Duodenal mucosa (tissue), 2 donors: ENCODE measurements at regions not wholly inside any gene's neighbourhood (a gene's known extent, or its start where the extent isn't known, plus 50 kb on each side); places are given as distances from the start of the nearest gene placed in this dataset.

Source experiments
- H3K27ac ChIP-seq: one replicate; pipeline ENCODE4 v1.7.0; 2013; ENCODE audit warnings: low read depth, low read length
- H3K27me3 ChIP-seq, 2 donors: one replicate each; pipeline ENCODE4 v1.7.0; 2013; ENCODE audit warnings: low read length in 2 of 2, control low read depth in 1 of 2; ENCODE audit not compliant: insufficient read depth in 2 of 2, control insufficient read depth in 1 of 2
- H3K36me3 ChIP-seq, 2 donors: one replicate each; pipeline ENCODE4 v1.7.0; 2013; ENCODE audit warnings: low read length in 2 of 2, control low read depth in 1 of 2; ENCODE audit not compliant: insufficient read depth in 2 of 2, control insufficient read depth in 1 of 2
- H3K4me1 ChIP-seq, 2 donors: one replicate each; pipeline ENCODE4 v1.7.0; 2013; ENCODE audit warnings: low read length in 2 of 2, control low read depth in 1 of 2; ENCODE audit not compliant: insufficient read depth in 2 of 2, control insufficient read depth in 1 of 2
- H3K4me3 ChIP-seq, 2 donors: one replicate each; pipeline ENCODE4 v1.7.0; 2013; ENCODE audit warnings: low read length in 2 of 2, low read depth in 1 of 2
- H3K9ac ChIP-seq, 2 donors: one replicate each; pipeline ENCODE4 v1.7.0; 2013; ENCODE audit warnings: low read length in 2 of 2, low read depth in 1 of 2
- H3K9me3 ChIP-seq, 2 donors: one replicate each; pipeline ENCODE4 v1.7.0; 2013; ENCODE audit warnings: low read length in 2 of 2, control low read depth in 1 of 2; ENCODE audit not compliant: control insufficient read depth in 1 of 2

GRCh38 chr6:151722342-151722741, 85.1 kb upstream of the ESR1 start:
- H3K27ac ChIP-seq, result no peak overlapping the region
- no peaks in the 10 kb centered on the region for H3K36me3 ChIP-seq
- no peaks in the 10 kb centered on the region for H3K4me1 ChIP-seq
- no peak overlapping the region for H3K4me3 ChIP-seq
- no peaks in the 10 kb centered on the region for H3K9me3 ChIP-seq
- no peak overlapping the region for H3K9ac ChIP-seq
- H3K27me3 ChIP-seq, result no peaks in the 10 kb centered on the region

GRCh38 chr6:151723152-151723551, 84.3 kb upstream of the ESR1 start:
- no peaks in the 10 kb centered on the region for H3K27me3 ChIP-seq

GRCh38 chr6:151729829-151730495, 77.5 kb upstream of the ESR1 start:
- Histone ChIP-seq H3K9me3 (no peaks in the 10 kb centered on the region), H3K27me3 (no peaks in the 10 kb centered on the region), H3K9ac (no peak overlapping the region), H3K4me3 (no peak overlapping the region), H3K4me1 (no peaks in the 10 kb centered on the region), H3K36me3 (no peaks in the 10 kb centered on the region), H3K27ac (no peak overlapping the region)

More at GRCh38 chr6:151723152-151723551, 84.3 kb upstream of the ESR1 start:
- H3K9ac ChIP-seq, result no peak overlapping the region
- H3K27ac ChIP-seq, result no peak overlapping the region
- no peaks in the 10 kb centered on the region for H3K4me1 ChIP-seq
- no peaks in the 10 kb centered on the region for H3K36me3 ChIP-seq
- H3K4me3 ChIP-seq, result no peak overlapping the region
- no peaks in the 10 kb centered on the region for H3K9me3 ChIP-seq

- H3K27me3 ChIP-seq, result no peaks in the 10 kb centered on the region
- H3K9me3 ChIP-seq, result no peaks in the 10 kb centered on the region
- H3K4me1 ChIP-seq, result no peaks in the 10 kb centered on the region
- H3K27ac ChIP-seq, result no peak overlapping the region
- H3K36me3 ChIP-seq, result no peaks in the 10 kb centered on the region
- H3K4me3 ChIP-seq, result no peak overlapping the region
- no peak overlapping the region for H3K9ac ChIP-seq
These were observed 77.0 kb upstream of the ESR1 start for GRCh38 chr6:151730496-151730870.

GRCh38 chr6:151731313-151731712, 76.2 kb upstream of the ESR1 start:
- no peak overlapping the region for H3K27ac ChIP-seq
- no peak overlapping the region for H3K9ac ChIP-seq
- no peak overlapping the region for H3K4me3 ChIP-seq
- no peaks in the 10 kb centered on the region for H3K27me3 ChIP-seq
- no peaks in the 10 kb centered on the region for H3K4me1 ChIP-seq
- H3K36me3 ChIP-seq, result no peaks in the 10 kb centered on the region
- H3K9me3 ChIP-seq, result no peaks in the 10 kb centered on the region

- H3K27me3 ChIP-seq, result no peaks in the 10 kb centered on the region
- no peak overlapping the region for H3K4me3 ChIP-seq
- no peak overlapping the region for H3K27ac ChIP-seq
- no peaks in the 10 kb centered on the region for H3K36me3 ChIP-seq
- no peak overlapping the region for H3K9ac ChIP-seq
- no peaks in the 10 kb centered on the region for H3K9me3 ChIP-seq
- no peaks in the 10 kb centered on the region for H3K4me1 ChIP-seq
These were observed 73.7 kb upstream of the ESR1 start for GRCh38 chr6:151733680-151734320.

- no peaks in the 10 kb centered on the region for H3K9me3 ChIP-seq
- H3K4me1 ChIP-seq, result no peaks in the 10 kb centered on the region
- H3K9ac ChIP-seq, result no peak overlapping the region
- no peak overlapping the region for H3K27ac ChIP-seq
- no peaks in the 10 kb centered on the region for H3K27me3 ChIP-seq
- H3K36me3 ChIP-seq, result no peaks in the 10 kb centered on the region
- H3K4me3 ChIP-seq, result no peak overlapping the region
These were observed 69.2 kb upstream of the ESR1 start for GRCh38 chr6:151738267-151738666.

- Histone ChIP-seq H3K4me3 (no peak overlapping the region), H3K36me3 (no peaks in the 10 kb centered on the region), H3K9ac (no peak overlapping the region), H3K27me3 (no peaks in the 10 kb centered on the region), H3K4me1 (no peaks in the 10 kb centered on the region), H3K9me3 (no peaks in the 10 kb centered on the region), H3K27ac (no peak overlapping the region)
These were observed 68.5 kb upstream of the ESR1 start for GRCh38 chr6:151738960-151739359.

- no peaks in the 10 kb centered on the region for H3K27me3 ChIP-seq
- H3K4me3 ChIP-seq, result no peak overlapping the region
- no peaks in the 10 kb centered on the region for H3K4me1 ChIP-seq
- H3K9me3 ChIP-seq, result no peaks in the 10 kb centered on the region
- no peak overlapping the region for H3K9ac ChIP-seq
- H3K27ac ChIP-seq, result no peak overlapping the region
- H3K36me3 ChIP-seq, result no peaks in the 10 kb centered on the region
These were observed 66.7 kb upstream of the ESR1 start for GRCh38 chr6:151740820-151741219.

GRCh38 chr6:151747896-151748295, 59.6 kb upstream of the ESR1 start:
- H3K4me1 ChIP-seq, result no peaks in the 10 kb centered on the region
- H3K27ac ChIP-seq, result no peak overlapping the region
- no peaks in the 10 kb centered on the region for H3K9me3 ChIP-seq
- no peak overlapping the region for H3K4me3 ChIP-seq
- H3K9ac ChIP-seq, result no peak overlapping the region
- no peaks in the 10 kb centered on the region for H3K36me3 ChIP-seq
- peaks cover 0 to 5% of the 10 kb centered on the region in 2 donors for H3K27me3 ChIP-seq
